ENCODE measurements at regions not wholly inside any gene's neighbourhood (a gene's known extent, or its start where the extent isn't known, plus 50 kb on each side); places are given as distances from the start of the nearest gene placed in this dataset.

DNA sequence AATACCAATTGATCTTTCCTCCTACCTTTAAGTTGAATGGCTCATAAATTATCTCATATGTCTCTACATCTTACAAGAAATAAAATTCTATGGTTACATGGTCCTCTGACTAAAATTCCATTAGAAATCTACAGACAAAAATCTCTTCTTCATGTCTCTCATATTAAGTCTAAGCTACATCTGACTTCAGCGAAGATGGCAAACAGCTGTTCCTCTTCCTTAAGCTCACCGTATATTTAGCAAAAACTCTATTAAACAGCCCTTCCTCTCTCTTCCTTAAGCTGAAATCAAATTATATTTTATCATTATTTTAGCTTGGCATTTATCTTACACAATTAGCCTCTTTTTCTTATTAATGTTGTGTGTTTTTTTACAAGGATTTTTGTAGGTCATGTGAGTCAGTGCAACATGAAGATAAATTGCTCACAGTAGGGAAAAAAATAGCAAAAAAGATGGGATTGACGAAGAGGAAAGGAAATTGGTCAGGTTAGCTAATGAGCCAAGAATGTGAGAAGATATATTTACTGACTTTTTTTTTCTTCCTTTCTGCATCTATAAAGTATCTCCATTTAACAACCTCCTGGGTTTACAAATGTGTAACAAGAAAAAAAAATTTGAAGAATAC, 2412.8 kb downstream of the ARAP2 start:
- no peak for TF ChIP-seq POLR2AphosphoS5 (IDR thresholded peaks at IDR 0.05; ENCODE audit: low read depth, low read length)
- TF ChIP-seq TAF1 (IDR thresholded peaks at IDR 0.05; ENCODE audit: borderline replicate concordance, low read depth, low read length), result no peak
- TF ChIP-seq POLR2A (IDR thresholded peaks at IDR 0.05; ENCODE audit: low read depth, low read length), result no peak
